Caco-2 (cell line): ENCODE measurements at regions not wholly inside any gene's neighbourhood (a gene's known extent, or its start where the extent isn't known, plus 50 kb on each side); places are given as distances from the start of the nearest gene placed in this dataset.
"Not testable (repeated sequence)": the region's sequence is repeated elsewhere in the genome, so short reads cannot be mapped to it uniquely, and the experiment has no call there.

ENCODE experiments used
- BruUV-seq: library from RNA; stranded (reverse); fragments of 400-500 nt; replicated peaks from 2 replicates; lab custom pipeline; 2021; lab: Mats Ljungman, UMichigan
- CTCF ChIA-PET: fragments of 300-600 bp; sonication (Branson Sonifier 250); formaldehyde crosslinking; loops from one replicate; lab custom pipeline; 2022; ENCODE audit warnings: antibody characterized with exemption; lab: Charles Lee
- POLR2A ChIA-PET: fragments of 300-600 bp; sonication (Branson Sonifier 250); formaldehyde crosslinking; loops from one replicate; lab custom pipeline; 2022; ENCODE audit warnings: antibody characterized with exemption; lab: Charles Lee
- DNase-seq, 2 experiments: peaks; one replicate each; pipeline versions ENCODE4 v3.0.0 to v3.0.0-alpha.2; 2020 to 2022
- H3K27me3 ChIP-seq: replicated peaks from 2 replicates; pipeline ENCODE4 v1.6.0; 2011; ENCODE audit warnings: low read length; ENCODE audit not compliant: control insufficient read depth, insufficient read depth
- H3K36me3 ChIP-seq: 2 replicates; pipeline ENCODE4 v1.5.1; 2011; ENCODE audit warnings: low read length; ENCODE audit not compliant: control insufficient read depth, insufficient read depth
- H3K4me1 ChIP-seq: fragments of 250-450 bp; sonication (Bioruptor Pico); 2 replicates; pipeline ENCODE4 v1.5.1; 2020; ENCODE audit warnings: mild to moderate bottlenecking
- H3K4me3 ChIP-seq: 2 replicates; pipeline ENCODE4 v1.5.1; 2011; ENCODE audit warnings: low read depth, mild to moderate bottlenecking, control low read depth, low read length
- H3K9me3 ChIP-seq: fragments of 250-450 bp; sonication (Bioruptor Pico); 2 replicates; pipeline ENCODE4 v1.5.1; 2020; ENCODE audit warnings: mild to moderate bottlenecking, moderate library complexity
- H3K27ac Mint-ChIP-seq: one replicate; pipeline ENCODE4 v1.8.0; 2022; ENCODE audit warnings: mixed read lengths; ENCODE audit not compliant: unreplicated experiment
- H3K27me3 Mint-ChIP-seq: one replicate; pipeline ENCODE4 v1.8.0; 2022; ENCODE audit warnings: mixed read lengths; ENCODE audit not compliant: insufficient read depth, unreplicated experiment
- H3K36me3 Mint-ChIP-seq: one replicate; pipeline ENCODE4 v1.8.0; 2022; ENCODE audit warnings: mild to moderate bottlenecking, mixed read lengths; ENCODE audit not compliant: insufficient read depth, unreplicated experiment
- H3K4me1 Mint-ChIP-seq: one replicate; pipeline ENCODE4 v1.8.0; 2022; ENCODE audit warnings: low read depth, mixed read lengths; ENCODE audit not compliant: unreplicated experiment
- H3K4me3 Mint-ChIP-seq: one replicate; pipeline ENCODE4 v1.8.0; 2022; ENCODE audit warnings: mild to moderate bottlenecking, moderate library complexity, mixed read lengths; ENCODE audit not compliant: unreplicated experiment
- H3K9me3 Mint-ChIP-seq: one replicate; pipeline ENCODE4 v1.8.0; 2022; ENCODE audit warnings: mixed read lengths; ENCODE audit not compliant: unreplicated experiment
- CTCF ChIP-seq, 2 experiments: fragments of 200-600 bp in 1 of 2; IDR thresholded peaks; 1 replicate in 1 of 2; 2 replicates in 1 of 2; pipeline versions ENCODE4 v1.5.1 to v1.8.0; 2011 to 2022; ENCODE audit warnings: antibody characterized with exemption in 1 of 2, control low read depth in 1 of 2, inconsistent platforms in 1 of 2, low read depth in 1 of 2, low read length in 1 of 2, mild to moderate bottlenecking in 1 of 2, moderate library complexity in 1 of 2; ENCODE audit not compliant: insufficient read depth in 1 of 2, severe bottlenecking in 1 of 2, unreplicated experiment in 1 of 2
- intact Hi-C: fragments of 100-400 bp; cut with micrococcal nuclease; formaldehyde crosslinking; loops from one replicate; pipeline ENCODE4 v1.10.0; 2022; ENCODE audit not compliant: unreplicated experiment

GRCh38 chr2:183838295-183838694 is 714.1 kb downstream of the NUP35 start:
- Mint-ChIP-seq H3K4me3 (no peak overlapping the region), H3K4me1 (no peaks in the 10 kb centered on the region), H3K9me3 (no peaks in the 10 kb centered on the region), H3K27me3 (peaks cover 3% of the 10 kb centered on the region), H3K27ac (no peak overlapping the region), H3K36me3 (no peaks in the 10 kb centered on the region)
- CTCF ChIA-PET = no interaction called here
- TF ChIP-seq CTCF (IDR thresholded peaks at IDR 0.05; ENCODE audit: insufficient read depth in 1 of 2, low read depth in 1 of 2, low read length in 1 of 2, severe bottlenecking in 1 of 2, unreplicated experiment in 1 of 2) = no peak
- H3K36me3 ChIP-seq = no peaks in the 10 kb centered on the region
- POLR2A ChIA-PET = no interaction called here
- intact Hi-C loops = no loop called here
- no peak for DNase-seq
- H3K4me3 ChIP-seq = no peak overlapping the region
- no peaks in the 10 kb centered on the region for H3K9me3 ChIP-seq
- BruUV-seq = no TSS peak
- no peaks in the 10 kb centered on the region for H3K27me3 ChIP-seq
- no peaks in the 10 kb centered on the region for H3K4me1 ChIP-seq

- Histone ChIP-seq H3K27me3 (no peaks in the 10 kb centered on the region), H3K9me3 (no peaks in the 10 kb centered on the region), H3K4me1 (no peaks in the 10 kb centered on the region), H3K4me3 (no peak overlapping the region), H3K36me3 (no peaks in the 10 kb centered on the region)
- DNase-seq = no peak
- Mint-ChIP-seq H3K27me3 (peaks cover 3% of the 10 kb centered on the region), H3K4me3 (no peak overlapping the region), H3K36me3 (no peaks in the 10 kb centered on the region), H3K27ac (no peak overlapping the region), H3K4me1 (no peaks in the 10 kb centered on the region), H3K9me3 (no peaks in the 10 kb centered on the region)
- intact Hi-C loops = no loop called here
- TF ChIP-seq CTCF (IDR thresholded peaks at IDR 0.05; ENCODE audit: insufficient read depth in 1 of 2, low read depth in 1 of 2, low read length in 1 of 2, severe bottlenecking in 1 of 2, unreplicated experiment in 1 of 2) = no peak
- CTCF ChIA-PET = no interaction called here
- POLR2A ChIA-PET = no interaction called here
- BruUV-seq = no TSS peak
Measured at GRCh38 chr2:183840061-183840584, 715.9 kb downstream of the NUP35 start.

- intact Hi-C loops, CTCF ChIA-PET, POLR2A ChIA-PET, H3K27me3 Mint-ChIP-seq, DNase-seq, H3K36me3 Mint-ChIP-seq, BruUV-seq, H3K4me3 ChIP-seq, H3K4me1 Mint-ChIP-seq, H3K27ac Mint-ChIP-seq, H3K27me3 ChIP-seq, H3K36me3 ChIP-seq, H3K4me1 ChIP-seq, H3K9me3 ChIP-seq, H3K4me3 Mint-ChIP-seq: not testable (repeated sequence)
- H3K9me3 Mint-ChIP-seq = peaks cover 21% of the 10 kb centered on the region
Measured at GRCh38 chr2:183849826-183850225, 725.6 kb downstream of the NUP35 start.

GRCh38 chr2:183859129-183859528 is 734.9 kb downstream of the NUP35 start:
- H3K9me3 Mint-ChIP-seq = no peaks in the 10 kb centered on the region
- H3K27me3 Mint-ChIP-seq = no peaks in the 10 kb centered on the region
- H3K9me3 ChIP-seq = no peaks in the 10 kb centered on the region
- no peaks in the 10 kb centered on the region for H3K36me3 ChIP-seq
- H3K4me3 Mint-ChIP-seq = no peak overlapping the region
- no TSS peak for BruUV-seq
- no peaks in the 10 kb centered on the region for H3K4me1 ChIP-seq
- H3K27me3 ChIP-seq = no peaks in the 10 kb centered on the region
- no peaks in the 10 kb centered on the region for H3K4me1 Mint-ChIP-seq
- intact Hi-C loops = no loop called here
- no peak for DNase-seq
- POLR2A ChIA-PET = no interaction called here
- H3K36me3 Mint-ChIP-seq = no peaks in the 10 kb centered on the region
- TF ChIP-seq CTCF (IDR thresholded peaks at IDR 0.05; ENCODE audit: insufficient read depth in 1 of 2, low read depth in 1 of 2, low read length in 1 of 2, severe bottlenecking in 1 of 2, unreplicated experiment in 1 of 2) = no peak
- H3K4me3 ChIP-seq = no peak overlapping the region
- no peak overlapping the region for H3K27ac Mint-ChIP-seq
- CTCF ChIA-PET = no interaction called here
